ENCODE measurements at regions not wholly inside any gene's neighbourhood (a gene's known extent, or its start where the extent isn't known, plus 50 kb on each side); places are given as distances from the start of the nearest gene placed in this dataset.

- DNase-seq (ENCODE audit: low read depth) = no peak
- Histone ChIP-seq H3K27me3 (ENCODE audit: control insufficient read depth, insufficient read depth, low read length) (no peaks in the 10 kb centered on the region), H3K4me3 (ENCODE audit: low read depth, low read length) (no peak overlapping the region), H3K36me3 (ENCODE audit: control insufficient read depth, insufficient read depth, low read length) (no peaks in the 10 kb centered on the region)
- TF ChIP-seq, protein P1, sequence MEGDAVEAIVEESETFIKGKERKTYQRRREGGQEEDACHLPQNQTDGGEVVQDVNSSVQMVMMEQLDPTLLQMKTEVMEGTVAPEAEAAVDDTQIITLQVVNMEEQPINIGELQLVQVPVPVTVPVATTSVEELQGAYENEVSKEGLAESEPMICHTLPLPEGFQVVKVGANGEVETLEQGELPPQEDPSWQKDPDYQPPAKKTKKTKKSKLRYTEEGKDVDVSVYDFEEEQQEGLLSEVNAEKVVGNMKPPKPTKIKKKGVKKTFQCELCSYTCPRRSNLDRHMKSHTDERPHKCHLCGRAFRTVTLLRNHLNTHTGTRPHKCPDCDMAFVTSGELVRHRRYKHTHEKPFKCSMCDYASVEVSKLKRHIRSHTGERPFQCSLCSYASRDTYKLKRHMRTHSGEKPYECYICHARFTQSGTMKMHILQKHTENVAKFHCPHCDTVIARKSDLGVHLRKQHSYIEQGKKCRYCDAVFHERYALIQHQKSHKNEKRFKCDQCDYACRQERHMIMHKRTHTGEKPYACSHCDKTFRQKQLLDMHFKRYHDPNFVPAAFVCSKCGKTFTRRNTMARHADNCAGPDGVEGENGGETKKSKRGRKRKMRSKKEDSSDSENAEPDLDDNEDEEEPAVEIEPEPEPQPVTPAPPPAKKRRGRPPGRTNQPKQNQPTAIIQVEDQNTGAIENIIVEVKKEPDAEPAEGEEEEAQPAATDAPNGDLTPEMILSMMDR (IDR thresholded peaks at IDR 0.05; ENCODE audit: insufficient read depth, low read length, poor library complexity, severe bottlenecking) = no peak
Observed at GRCh38 chr5:56492812-56493211, 259.7 kb upstream of the ANKRD55 start.

- no peaks in the 10 kb centered on the region for H3K36me3 ChIP-seq (ENCODE audit: control insufficient read depth, insufficient read depth, low read length)
- no peak overlapping the region for H3K4me3 ChIP-seq (ENCODE audit: low read depth, low read length)
- H3K27me3 ChIP-seq (ENCODE audit: control insufficient read depth, insufficient read depth, low read length) = no peaks in the 10 kb centered on the region
- TF ChIP-seq, protein P1 (IDR thresholded peaks at IDR 0.05; ENCODE audit: insufficient read depth, low read length, poor library complexity, severe bottlenecking) = no peak
- no peak for DNase-seq (ENCODE audit: low read depth)
Observed at GRCh38 chr5:56490971-56491468, 257.9 kb upstream of the ANKRD55 start.

GRCh38 chr5:56489272-56489671 is 256.1 kb upstream of the ANKRD55 start:
- Histone ChIP-seq H3K27me3 (ENCODE audit: control insufficient read depth, insufficient read depth, low read length) (no peaks in the 10 kb centered on the region), H3K36me3 (ENCODE audit: control insufficient read depth, insufficient read depth, low read length) (no peaks in the 10 kb centered on the region), H3K4me3 (ENCODE audit: low read depth, low read length) (no peak overlapping the region)
- TF ChIP-seq, protein P1 (IDR thresholded peaks at IDR 0.05; ENCODE audit: insufficient read depth, low read length, poor library complexity, severe bottlenecking) = no peak
- DNase-seq (ENCODE audit: low read depth) = no peak

DNA sequence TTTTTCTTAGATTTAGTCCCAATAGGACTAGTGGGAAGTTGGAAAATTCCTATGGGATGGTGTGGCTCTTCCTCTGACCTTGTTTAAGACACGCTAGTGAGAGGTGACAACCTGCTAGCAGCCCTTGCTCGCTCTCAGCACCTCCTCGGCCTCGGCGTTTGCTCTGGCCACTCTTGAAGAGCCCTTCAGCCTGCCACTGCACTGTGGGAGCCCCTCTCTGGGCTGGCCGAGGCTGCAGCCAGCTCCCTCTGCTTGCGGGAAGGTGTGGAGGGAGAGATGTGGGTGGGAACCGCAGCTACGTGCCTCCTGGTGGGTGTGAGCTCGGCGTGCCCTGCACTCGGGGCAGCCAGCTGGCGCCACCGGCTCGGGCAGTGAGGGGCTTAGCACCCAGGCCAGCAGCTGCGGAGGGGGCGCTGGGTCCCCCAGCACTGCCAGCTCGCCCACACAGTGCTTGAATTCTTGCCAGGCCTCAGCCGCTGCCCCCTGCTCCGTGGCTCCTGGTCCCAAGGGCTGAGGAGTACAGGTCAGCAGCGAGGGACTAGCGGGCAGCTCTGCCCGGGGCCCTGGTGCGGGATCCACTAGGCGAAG is 254.5 kb upstream of the ANKRD55 start:
- Histone ChIP-seq H3K36me3 (ENCODE audit: control insufficient read depth, insufficient read depth, low read length) (no peaks in the 10 kb centered on the region), H3K27me3 (ENCODE audit: control insufficient read depth, insufficient read depth, low read length) (no peaks in the 10 kb centered on the region), H3K4me3 (ENCODE audit: low read depth, low read length) (no peak overlapping the region)
- no peak for DNase-seq (ENCODE audit: low read depth)
- TF ChIP-seq, protein P1 (IDR thresholded peaks at IDR 0.05; ENCODE audit: insufficient read depth, low read length, poor library complexity, severe bottlenecking) = no peak

DNA sequence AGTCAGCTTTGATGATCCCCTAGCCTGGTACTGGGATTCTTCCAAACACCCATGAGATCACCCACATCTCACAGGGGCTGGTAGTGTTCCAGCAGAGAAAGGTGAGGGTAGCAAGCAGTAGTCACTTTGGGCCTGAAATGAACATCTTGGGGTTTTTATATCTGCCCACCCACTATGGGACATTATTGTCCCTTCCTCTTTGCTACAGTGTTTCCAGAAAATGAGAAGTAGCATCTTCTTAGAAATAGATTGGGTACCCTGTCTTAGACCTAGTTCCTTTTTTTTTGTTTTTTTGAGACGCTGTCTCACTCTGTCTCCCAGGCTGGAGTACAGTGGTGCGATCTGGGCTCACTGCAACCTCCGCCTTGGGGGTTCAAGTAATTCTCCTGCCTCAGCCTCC is 249.2 kb upstream of the ANKRD55 start:
- Histone ChIP-seq H3K4me3 (ENCODE audit: low read depth, low read length) (no peak overlapping the region), H3K36me3 (ENCODE audit: control insufficient read depth, insufficient read depth, low read length) (no peaks in the 10 kb centered on the region), H3K27me3 (ENCODE audit: control insufficient read depth, insufficient read depth, low read length) (no peaks in the 10 kb centered on the region)
- TF ChIP-seq, protein P1 (IDR thresholded peaks at IDR 0.05; ENCODE audit: insufficient read depth, low read length, poor library complexity, severe bottlenecking) = no peak
- no peak for DNase-seq (ENCODE audit: low read depth)
